CD4-positive, alpha-beta T cell (primary cell): ENCODE measurements at regions not wholly inside any gene's neighbourhood (a gene's known extent, or its start where the extent isn't known, plus 50 kb on each side); places are given as distances from the start of the nearest gene placed in this dataset.

ENCODE experiments used
- ATAC-seq: fragments of 200-7000 bp; cut with Tn5 transposase; one replicate; pipeline ENCODE4 v1.10.0; 2022; ENCODE audit warnings: mild to moderate bottlenecking; ENCODE audit not compliant: poor library complexity
- CTCF ChIA-PET: fragments of 350-600 bp; sonication (Branson Sonifier 250); formaldehyde crosslinking; loops from one replicate; lab custom pipeline; 2021; ENCODE audit warnings: antibody characterized with exemption, inconsistent platforms; lab: Charles Lee
- POLR2A ChIA-PET: fragments of 350-600 bp; sonication (Branson Sonifier 250); formaldehyde crosslinking; loops from one replicate; lab custom pipeline; 2021; ENCODE audit warnings: antibody characterized with exemption, inconsistent platforms; lab: Charles Lee
- DNase-seq, 14 experiments: peaks; one replicate each; pipeline ENCODE4 v3.0.0-alpha.2; 2013 to 2020; ENCODE audit warnings: mixed read lengths in 2 of 14
- H3K27ac ChIP-seq, 2 donors: one replicate each; pipeline versions ENCODE4 v1.5.1 to v1.7.0; 2013; ENCODE audit warnings: low read length in 2 of 2, low read depth in 1 of 2, mild to moderate bottlenecking in 1 of 2
- H3K27me3 ChIP-seq, 2 experiments: 1 replicate in 1 of 2; 2 replicates in 1 of 2; pipeline versions ENCODE4 v1.6.1 to v1.7.0; 2013; ENCODE audit warnings: low read length in 2 of 2, control low read depth in 1 of 2, mild to moderate bottlenecking in 1 of 2, moderate library complexity in 1 of 2; ENCODE audit not compliant: insufficient read depth in 2 of 2, control insufficient read depth in 1 of 2
- H3K36me3 ChIP-seq: one replicate; pipeline ENCODE4 v1.6.1; 2013; ENCODE audit warnings: low read length, control low read depth; ENCODE audit not compliant: insufficient read depth
- H3K4me1 ChIP-seq: one replicate; pipeline ENCODE4 v1.6.1; 2013; ENCODE audit warnings: low read length, control low read depth; ENCODE audit not compliant: insufficient read depth
- H3K4me3 ChIP-seq: one replicate; pipeline ENCODE4 v1.5.1; 2013; ENCODE audit warnings: mild to moderate bottlenecking, low read length, moderate library complexity
- H3K9me3 ChIP-seq, 2 experiments: 1 replicate in 1 of 2; 2 replicates in 1 of 2; pipeline versions ENCODE4 v1.6.1 to v1.7.0; 2013; ENCODE audit warnings: low read length in 2 of 2, mild to moderate bottlenecking in 2 of 2, control low read depth in 1 of 2, moderate library complexity in 1 of 2; ENCODE audit not compliant: control insufficient read depth in 1 of 2, insufficient read depth in 1 of 2
- H3K27ac Mint-ChIP-seq: one replicate; pipeline ENCODE4 v1.8.0; 2020; ENCODE audit warnings: mixed read lengths
- H3K27me3 Mint-ChIP-seq: one replicate; pipeline ENCODE4 v1.8.0; 2021; ENCODE audit warnings: mixed read lengths
- H3K36me3 Mint-ChIP-seq: one replicate; pipeline ENCODE4 v1.8.0; 2021; ENCODE audit warnings: low read depth, mixed read lengths
- H3K4me1 Mint-ChIP-seq: one replicate; pipeline ENCODE4 v1.8.0; 2021; ENCODE audit warnings: low read depth, mixed read lengths
- H3K4me3 Mint-ChIP-seq: one replicate; pipeline ENCODE4 v1.8.0; 2020; ENCODE audit warnings: mild to moderate bottlenecking, mixed read lengths
- H3K9me3 Mint-ChIP-seq: one replicate; pipeline ENCODE4 v1.8.0; 2020; ENCODE audit warnings: mixed read lengths
- CTCF ChIP-seq: fragments of 200-600 bp; IDR thresholded peaks from one replicate; pipeline ENCODE4 v1.8.0; 2022; ENCODE audit warnings: antibody characterized with exemption, mild to moderate bottlenecking
- intact Hi-C, 2 experiments: fragments of 100-400 bp; cut with DNase I in 1 of 2; cut with micrococcal nuclease in 1 of 2; formaldehyde crosslinking; loops; one replicate each; pipeline versions ENCODE4 v1.15.1 to v1.9.0; 2023 to 2025; cut with DNase I, micrococcal nuclease

- no peak overlapping the region for H3K27ac ChIP-seq
- no peaks in the 10 kb centered on the region for H3K36me3 ChIP-seq
- no peaks in the 10 kb centered on the region for H3K9me3 ChIP-seq
- Mint-ChIP-seq H3K36me3 (no peaks in the 10 kb centered on the region), H3K27ac (no peak overlapping the region), H3K27me3 (no peaks in the 10 kb centered on the region), H3K4me1 (peaks cover 12% of the 10 kb centered on the region), H3K9me3 (no peaks in the 10 kb centered on the region), H3K4me3 (no peak overlapping the region)
- intact Hi-C loops: no loop called here
- peaks cover 2% of the 10 kb centered on the region for H3K4me1 ChIP-seq
- no peak for TF ChIP-seq CTCF
- ChIA-PET CTCF (no interaction called here), POLR2A (no interaction called here)
- H3K27me3 ChIP-seq: no peaks in the 10 kb centered on the region
- no peak for ATAC-seq
- no peak overlapping the region for H3K4me3 ChIP-seq
- DNase-seq: no peak
Measured at GRCh38 chr2:195590861-195591205, 66.2 kb upstream of the SLC39A10 start.

- POLR2A ChIA-PET: interaction anchor here (0.6 kb wide), 1 partner anchor 1414 kb away, joined by 3 read pairs; no protein-coding TSS in a partner anchor
- intact Hi-C loops: no loop called here
- ATAC-seq: no peak
Measured at GRCh38 chr2:195590199-195590860, 66.7 kb upstream of the SLC39A10 start.

GRCh38 chr2:195587966-195588365, 69.1 kb upstream of the SLC39A10 start:
- no peak for TF ChIP-seq CTCF
- H3K36me3 Mint-ChIP-seq: no peaks in the 10 kb centered on the region
- no peaks in the 10 kb centered on the region for H3K27me3 Mint-ChIP-seq
- ChIA-PET POLR2A (interaction anchor here (0.6 to 1.0 kb wide), 2 partner anchors 14 to 513 kb away, joined by 3 read pairs; no protein-coding TSS in a partner anchor), CTCF (interaction anchor here (1.5 kb wide), 1 partner anchor 12 kb away, joined by 3 read pairs; no protein-coding TSS in a partner anchor)
- peaks cover 6% of the 10 kb centered on the region for H3K4me1 Mint-ChIP-seq
- intact Hi-C loops: no loop called here
- H3K4me3 Mint-ChIP-seq: no peak overlapping the region
- no peaks in the 10 kb centered on the region for H3K36me3 ChIP-seq
- H3K27ac Mint-ChIP-seq: no peak overlapping the region
- no peaks in the 10 kb centered on the region for H3K4me1 ChIP-seq
- H3K4me3 ChIP-seq: no peak overlapping the region
- no peaks in the 10 kb centered on the region for H3K9me3 Mint-ChIP-seq
- no peaks in the 10 kb centered on the region for H3K27me3 ChIP-seq
- H3K27ac ChIP-seq: no peak overlapping the region
- DNase-seq (no peak), ATAC-seq (no peak)
- H3K9me3 ChIP-seq: no peaks in the 10 kb centered on the region

More at GRCh38 chr2:195590199-195590860, 66.7 kb upstream of the SLC39A10 start:
- H3K4me1 ChIP-seq: no peaks in the 10 kb centered on the region
- H3K4me3 ChIP-seq: no peak overlapping the region
- DNase-seq: no peak
- H3K27me3 ChIP-seq: no peaks in the 10 kb centered on the region
- Mint-ChIP-seq H3K27me3 (no peaks in the 10 kb centered on the region), H3K4me3 (no peak overlapping the region), H3K4me1 (peaks cover 12% of the 10 kb centered on the region), H3K9me3 (no peaks in the 10 kb centered on the region), H3K36me3 (no peaks in the 10 kb centered on the region), H3K27ac (no peak overlapping the region)
- H3K36me3 ChIP-seq: no peaks in the 10 kb centered on the region
- CTCF ChIA-PET: no interaction called here
- no peak overlapping the region for H3K27ac ChIP-seq
- H3K9me3 ChIP-seq: no peaks in the 10 kb centered on the region
- TF ChIP-seq CTCF: no peak
